Mesendoderm (in vitro differentiated cells): ENCODE measurements at regions not wholly inside any gene's neighbourhood (a gene's known extent, or its start where the extent isn't known, plus 50 kb on each side); places are given as distances from the start of the nearest gene placed in this dataset.
"Not testable (repeated sequence)": the region's sequence is repeated elsewhere in the genome, so short reads cannot be mapped to it uniquely, and the experiment has no call there.

Experiments used
- DNase-seq: peaks from one replicate; pipeline ENCODE4 v3.0.0; 2013
- H2AK5ac ChIP-seq: 2 replicates; pipeline ENCODE4 v1.6.1; 2013; ENCODE audit warnings: low read length, inconsistent platforms
- H2BK120ac ChIP-seq: 2 replicates; pipeline ENCODE4 v1.6.1; 2013; ENCODE audit warnings: low read depth, mild to moderate bottlenecking, low read length, moderate library complexity, mixed read lengths
- H2BK15ac ChIP-seq: replicated peaks from 2 replicates; pipeline ENCODE4 v1.6.1; 2013; ENCODE audit warnings: low read depth, mild to moderate bottlenecking, moderate library complexity
- H2BK5ac ChIP-seq: 2 replicates; pipeline ENCODE4 v1.6.1; 2013; ENCODE audit warnings: low read length, inconsistent platforms
- H3K18ac ChIP-seq: 2 replicates; pipeline ENCODE4 v1.6.1; 2013; ENCODE audit warnings: mild to moderate bottlenecking, low read length, mixed read lengths
- H3K23ac ChIP-seq: one replicate; pipeline ENCODE4 v1.6.1; 2013; ENCODE audit warnings: low read length
- H3K27ac ChIP-seq: 2 replicates; pipeline ENCODE4 v1.5.1; 2013; ENCODE audit warnings: low read depth, mild to moderate bottlenecking, inconsistent platforms, low read length, moderate library complexity
- H3K27me3 ChIP-seq: 2 replicates; pipeline ENCODE4 v1.6.1; 2013; ENCODE audit warnings: low read length, control low read depth, mild to moderate bottlenecking, inconsistent platforms; ENCODE audit not compliant: insufficient read depth, poor library complexity
- H3K36me3 ChIP-seq: 2 replicates; pipeline ENCODE4 v1.6.1; 2013; ENCODE audit warnings: low read length, inconsistent platforms; ENCODE audit not compliant: control insufficient read depth, insufficient read depth
- H3K4ac ChIP-seq: one replicate; pipeline ENCODE4 v1.6.1; 2013; ENCODE audit warnings: low read depth, mild to moderate bottlenecking, low read length, moderate library complexity
- H3K4me1 ChIP-seq: 2 replicates; pipeline ENCODE4 v1.6.1; 2013; ENCODE audit warnings: low read depth, low read length, inconsistent platforms; ENCODE audit not compliant: control insufficient read depth
- H3K4me2 ChIP-seq: 2 replicates; pipeline ENCODE4 v1.6.1; 2013; ENCODE audit warnings: low read length
- H3K4me3 ChIP-seq: 2 replicates; pipeline ENCODE4 v1.5.1; 2013; ENCODE audit warnings: mild to moderate bottlenecking, low read length
- H3K56ac ChIP-seq: one replicate; pipeline ENCODE4 v1.6.1; 2013; ENCODE audit warnings: low read length
- H3K79me1 ChIP-seq: 2 replicates; pipeline ENCODE4 v1.6.1; 2013; ENCODE audit warnings: low read length, inconsistent platforms
- H3K79me2 ChIP-seq: 2 replicates; pipeline ENCODE4 v1.6.1; 2013; ENCODE audit warnings: mild to moderate bottlenecking, low read length; ENCODE audit not compliant: control insufficient read depth, insufficient read depth
- H3K9ac ChIP-seq: 2 replicates; pipeline ENCODE4 v1.6.1; 2013; ENCODE audit warnings: low read length, inconsistent platforms
- H4K5ac ChIP-seq: one replicate; pipeline ENCODE4 v1.6.1; 2013; ENCODE audit warnings: low read length
- H4K8ac ChIP-seq: one replicate; pipeline ENCODE4 v1.6.1; 2013; ENCODE audit warnings: low read depth, mild to moderate bottlenecking, control low read depth, low read length, moderate library complexity
- WGBS: extraction: QIAGEN DNeasy Blood & Tissue Kit; methylation state at CpG from one replicate; pipeline ENCODE4 v1.1.7; 2013; ENCODE audit warnings: low lambda C conversion rate, missing lambda C conversion rate; ENCODE audit not compliant: insufficient coverage; ENCODE audit errors: extremely low coverage; 5-methylcytosine and 5-hydroxymethylcytosine counted together

DNA sequence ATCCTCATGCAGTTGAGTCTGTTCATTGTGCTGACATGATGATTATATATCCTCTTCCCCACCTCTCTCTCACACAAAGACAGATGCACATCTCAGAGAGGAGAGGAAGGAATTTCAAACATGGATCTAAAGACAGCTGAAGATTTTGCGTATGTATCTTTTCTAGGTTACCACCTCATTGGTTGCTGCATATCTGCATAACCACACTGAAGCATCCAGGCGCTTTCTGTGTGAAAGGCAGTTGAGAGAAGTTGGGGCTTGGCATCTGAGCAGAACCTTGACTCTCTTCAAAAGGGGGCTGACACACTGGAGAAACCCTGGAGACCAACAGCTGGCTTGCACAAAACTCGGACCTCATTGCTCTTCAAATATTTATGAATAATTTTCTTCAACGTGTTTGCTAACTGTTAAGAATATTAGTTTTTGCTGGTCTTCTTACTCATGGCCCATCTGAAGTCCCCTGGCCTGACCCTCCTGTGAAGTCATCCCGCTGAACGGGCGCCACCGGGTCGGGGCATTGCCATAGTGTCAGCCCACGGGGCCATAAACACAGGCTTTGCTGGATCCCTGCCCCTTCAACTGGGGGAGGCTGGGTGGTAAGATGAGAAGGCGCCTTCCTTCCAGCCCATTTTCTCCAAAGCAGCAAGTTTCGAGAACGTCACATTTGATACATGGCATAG lies 593.2 kb upstream of the CLINT1 start:
- no peaks in the 10 kb centered on the region for H3K79me2 ChIP-seq
- no peak overlapping the region for H3K27ac ChIP-seq
- no peak overlapping the region for H2BK15ac ChIP-seq
- H4K5ac ChIP-seq, result no peak overlapping the region
- WGBS, result no CpG with 5 or more reads among the region's 13 CpGs
- H2BK120ac ChIP-seq, result no peak overlapping the region
- H3K23ac ChIP-seq, result no peak overlapping the region
- no peak overlapping the region for H3K4ac ChIP-seq
- H3K79me1 ChIP-seq, result no peaks in the 10 kb centered on the region
- no peaks in the 10 kb centered on the region for H3K27me3 ChIP-seq
- H2AK5ac ChIP-seq, result no peak overlapping the region
- H3K56ac ChIP-seq, result no peak overlapping the region
- H3K4me2 ChIP-seq, result no peak overlapping the region
- no peak overlapping the region for H3K18ac ChIP-seq
- no peak overlapping the region for H4K8ac ChIP-seq
- H3K36me3 ChIP-seq, result no peaks in the 10 kb centered on the region
- DNase-seq, result no peak
- no peak overlapping the region for H2BK5ac ChIP-seq
- H3K4me3 ChIP-seq, result no peak overlapping the region
- H3K9ac ChIP-seq, result no peak overlapping the region
- H3K4me1 ChIP-seq, result no peaks in the 10 kb centered on the region

DNA sequence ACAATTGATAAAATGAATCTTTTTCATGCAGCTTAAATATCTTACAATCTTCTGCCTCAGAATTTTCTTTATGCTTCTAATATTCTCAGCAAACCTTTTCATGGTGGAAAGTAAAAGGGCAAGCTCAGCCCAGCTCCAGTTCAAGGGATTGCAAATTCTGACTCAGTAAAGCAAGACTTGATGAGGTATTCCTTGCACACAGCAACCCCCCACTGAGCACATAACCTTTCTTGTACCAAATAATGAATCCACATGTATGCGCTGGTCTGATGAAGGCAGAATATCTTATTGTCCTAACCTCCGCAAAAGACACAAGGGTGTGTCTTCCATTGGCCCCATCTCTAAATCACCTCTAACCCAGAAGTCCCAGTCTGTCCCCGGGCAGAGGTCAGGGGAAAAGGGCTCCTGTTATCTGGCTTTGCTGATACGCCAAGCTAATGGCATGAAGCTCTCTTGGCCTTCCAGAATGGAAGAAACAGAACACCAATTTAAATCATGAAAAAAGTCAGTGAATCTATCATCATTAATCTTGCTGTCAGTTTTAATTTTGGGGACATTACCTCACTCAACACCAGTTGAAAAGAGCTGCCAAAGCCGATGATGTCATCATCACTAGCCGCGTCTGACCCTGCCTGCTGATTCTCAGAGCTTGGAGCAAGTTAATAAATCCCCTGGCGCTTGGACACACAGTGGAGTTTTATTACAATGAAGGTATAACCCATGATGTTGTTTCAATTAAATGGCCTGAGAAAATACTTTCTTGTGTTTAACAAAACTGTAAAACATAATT lies 592.5 kb upstream of the CLINT1 start:
- H3K56ac ChIP-seq, result no peak overlapping the region

DNA sequence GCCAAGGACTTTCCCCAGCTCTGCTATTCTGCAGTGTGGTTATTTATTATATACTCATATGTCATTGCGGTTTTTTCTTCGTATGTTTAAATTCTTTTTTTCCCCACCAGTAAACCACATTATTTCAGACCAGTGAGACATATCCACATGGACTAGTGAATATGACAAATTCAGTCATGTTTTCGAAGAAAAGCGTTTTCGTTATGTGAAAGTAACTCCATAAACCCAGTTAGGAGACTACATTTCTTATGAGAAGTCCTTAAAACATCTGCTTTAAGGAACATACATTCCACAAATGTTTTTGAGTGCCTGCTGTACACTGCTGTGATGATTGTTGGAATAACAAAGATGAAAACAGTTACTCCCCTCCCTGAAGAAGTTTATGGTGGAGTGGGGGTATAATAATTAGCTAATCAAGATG lies 591.8 kb upstream of the CLINT1 start:
- H3K4ac ChIP-seq, result no peak overlapping the region
- no peaks in the 10 kb centered on the region for H3K36me3 ChIP-seq
- DNase-seq, result no peak
- H2BK15ac ChIP-seq, result no peak overlapping the region
- H3K4me3 ChIP-seq, result no peak overlapping the region
- H3K79me1 ChIP-seq, result no peaks in the 10 kb centered on the region
- H2AK5ac ChIP-seq, result no peak overlapping the region
- H2BK120ac ChIP-seq, result no peak overlapping the region
- no peaks in the 10 kb centered on the region for H3K27me3 ChIP-seq
- H3K27ac ChIP-seq, result no peak overlapping the region
- no peaks in the 10 kb centered on the region for H3K4me1 ChIP-seq
- H3K4me2 ChIP-seq, result no peak overlapping the region
- no peak overlapping the region for H3K9ac ChIP-seq
- H2BK5ac ChIP-seq, result no peak overlapping the region
- no peak overlapping the region for H4K5ac ChIP-seq
- no peaks in the 10 kb centered on the region for H3K79me2 ChIP-seq
- H3K18ac ChIP-seq, result no peak overlapping the region
- no peak overlapping the region for H4K8ac ChIP-seq
- WGBS, result no CpG with 5 or more reads among the region's 5 CpGs
- H3K23ac ChIP-seq, result no peak overlapping the region
- no peak overlapping the region for H3K56ac ChIP-seq

More for the DNA sequence above, 592.5 kb upstream of the CLINT1 start:
- H3K27me3 ChIP-seq, result no peaks in the 10 kb centered on the region
- H4K5ac ChIP-seq, result no peak overlapping the region
- H3K4me3 ChIP-seq, result no peak overlapping the region
- H3K27ac ChIP-seq, result no peak overlapping the region
- WGBS, result no CpG with 5 or more reads among the region's 8 CpGs
- no peaks in the 10 kb centered on the region for H3K79me2 ChIP-seq
- no peak overlapping the region for H4K8ac ChIP-seq
- peak; percentile 25 for DNase-seq
- H3K9ac ChIP-seq, result no peak overlapping the region
- no peaks in the 10 kb centered on the region for H3K36me3 ChIP-seq
- no peaks in the 10 kb centered on the region for H3K79me1 ChIP-seq
- H3K4ac ChIP-seq, result no peak overlapping the region
- H3K23ac ChIP-seq, result no peak overlapping the region
- H3K18ac ChIP-seq, result no peak overlapping the region
- no peak overlapping the region for H2BK15ac ChIP-seq
- H3K4me2 ChIP-seq, result no peak overlapping the region
- H2BK5ac ChIP-seq, result no peak overlapping the region
- no peak overlapping the region for H2AK5ac ChIP-seq
- H2BK120ac ChIP-seq, result no peak overlapping the region
- no peaks in the 10 kb centered on the region for H3K4me1 ChIP-seq

DNA sequence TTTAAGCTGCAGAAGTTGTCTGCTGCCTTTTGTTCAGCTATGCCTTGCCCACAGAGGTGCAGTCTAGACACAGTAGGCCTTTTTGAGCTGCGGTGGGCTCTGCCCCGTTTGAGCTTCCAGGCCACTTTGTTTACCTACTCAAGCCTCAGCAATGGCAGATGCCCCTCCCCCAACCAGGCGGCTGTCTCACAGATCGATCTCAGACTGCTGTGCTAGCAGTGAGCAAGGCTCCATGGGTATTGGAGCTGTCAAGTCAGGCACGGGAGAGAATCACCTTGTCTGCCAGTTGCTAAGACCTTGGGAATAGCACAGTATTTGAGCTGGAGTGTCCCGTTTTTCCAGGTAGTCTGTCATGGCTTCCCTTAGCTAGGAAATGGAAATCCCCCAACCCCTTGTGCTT lies 587.8 kb upstream of the CLINT1 start:
- DNase-seq, H2BK120ac ChIP-seq, H4K5ac ChIP-seq, H3K4me3 ChIP-seq, H3K4me2 ChIP-seq, H3K18ac ChIP-seq, H4K8ac ChIP-seq, H3K56ac ChIP-seq, H2BK15ac ChIP-seq, H3K23ac ChIP-seq, H2BK5ac ChIP-seq, H3K79me1 ChIP-seq, H3K79me2 ChIP-seq, H3K9ac ChIP-seq, H3K4me1 ChIP-seq, H3K27ac ChIP-seq, H3K27me3 ChIP-seq, H3K36me3 ChIP-seq, H3K4ac ChIP-seq, H2AK5ac ChIP-seq: not testable (repeated sequence)
- WGBS, result no CpG with 5 or more reads among the region's 6 CpGs

DNA sequence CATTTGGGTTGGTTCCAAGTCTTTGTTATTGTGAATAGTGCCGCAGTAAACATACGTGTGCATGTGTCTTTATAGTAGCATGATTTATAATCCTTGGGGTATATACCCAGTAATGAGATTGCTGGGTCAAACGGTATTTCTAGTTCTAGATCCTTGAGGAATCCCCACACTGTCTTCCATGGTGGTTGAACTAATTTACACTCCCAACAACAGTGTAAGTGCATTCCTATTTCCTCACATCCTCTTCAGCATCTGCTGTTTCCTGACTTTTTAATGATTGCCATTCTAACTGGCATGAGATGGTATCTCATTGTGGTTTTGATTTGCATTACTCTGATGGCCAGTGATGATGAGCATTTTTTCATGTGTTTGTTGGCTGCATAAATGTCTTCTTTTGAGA lies 580.3 kb upstream of the CLINT1 start:
- not testable (repeated sequence) for H3K79me1 ChIP-seq, H3K4ac ChIP-seq, DNase-seq, H4K8ac ChIP-seq, H3K9ac ChIP-seq, H3K36me3 ChIP-seq, H3K27ac ChIP-seq, H3K23ac ChIP-seq, H3K27me3 ChIP-seq, H3K4me1 ChIP-seq, H4K5ac ChIP-seq, H2BK15ac ChIP-seq, H3K4me2 ChIP-seq, H3K79me2 ChIP-seq, H3K56ac ChIP-seq, H3K4me3 ChIP-seq, H2BK5ac ChIP-seq, H3K18ac ChIP-seq, H2BK120ac ChIP-seq, H2AK5ac ChIP-seq
- no CpG with 5 or more reads among the region's 3 CpGs for WGBS
